Endothelial cell of umbilical vein (primary cell): ENCODE measurements at regions not wholly inside any gene's neighbourhood (a gene's known extent, or its start where the extent isn't known, plus 50 kb on each side); places are given as distances from the start of the nearest gene placed in this dataset.

ENCODE experiments used
- BruUV-seq: library from RNA; stranded (reverse); fragments of 400-500 nt; replicated peaks from 2 replicates; lab custom pipeline; 2021; lab: Mats Ljungman, UMichigan
- CTCF ChIA-PET: fragments of 300-600, 350-600 bp; sonication (Branson Sonifier 250); formaldehyde crosslinking; loops from one replicate; lab custom pipeline; 2021; ENCODE audit warnings: antibody characterized with exemption, inconsistent platforms; lab: Charles Lee
- POLR2A ChIA-PET: fragments of 300-600, 350-600 bp; sonication (Branson Sonifier 250); formaldehyde crosslinking; loops from one replicate; lab custom pipeline; 2021; ENCODE audit warnings: antibody characterized with exemption, inconsistent platforms; lab: Charles Lee
- DNase-seq: peaks from one replicate; pipeline ENCODE4 v3.0.0-alpha.2; 2011; ENCODE audit warnings: low read depth, low spot score
- FAIRE-seq: peaks from 2 replicates; lab custom pipeline; 2011; peaks lifted over from hg19 to GRCh38; lab: Jason Lieb, UNC
- H2AFZ ChIP-seq: 2 replicates; pipeline ENCODE4 v1.6.0; 2012; ENCODE audit warnings: low read depth, low read length, control low read depth, inconsistent platforms
- H3K27ac ChIP-seq: 2 replicates; pipeline ENCODE4 v1.5.1; 2011; ENCODE audit warnings: low read depth, mild to moderate bottlenecking, control low read depth, low read length, moderate library complexity; ENCODE audit not compliant: insufficient read depth
- H3K27me3 ChIP-seq, 2 experiments: 2 replicates each; pipeline versions ENCODE4 v1.6.0 to v1.6.1; 2011; ENCODE audit warnings: low read length in 2 of 2, mixed read lengths in 1 of 2; ENCODE audit not compliant: control insufficient read depth in 2 of 2, insufficient read depth in 2 of 2
- H3K36me3 ChIP-seq, 2 experiments: 2 replicates in 1 of 2; 3 replicates in 1 of 2; pipeline ENCODE4 v1.5.1; 2011; ENCODE audit warnings: low read length in 2 of 2, mild to moderate bottlenecking in 1 of 2, moderate library complexity in 1 of 2; ENCODE audit not compliant: control insufficient read depth in 2 of 2, insufficient read depth in 2 of 2; ENCODE audit errors: extremely low read depth in 1 of 2
- H3K4me1 ChIP-seq: 3 replicates; pipeline ENCODE4 v1.5.1; 2011; ENCODE audit warnings: mild to moderate bottlenecking, low read length; ENCODE audit not compliant: control insufficient read depth, insufficient read depth; ENCODE audit errors: extremely low read depth
- H3K4me2 ChIP-seq: 2 replicates; pipeline ENCODE4 v1.6.1; 2011; ENCODE audit warnings: low read length, control low read depth, mixed read lengths; ENCODE audit not compliant: insufficient read depth
- H3K4me3 ChIP-seq, 3 experiments: fragments of 200-600 bp in 1 of 3; sonication (generic), shearing (Covaris generic) in 1 of 3; replicated peaks in 1 of 3; 2 replicates each; pipeline ENCODE4 v1.5.1; 2011 to 2016; ENCODE audit warnings: control low read depth in 3 of 3, low read length in 3 of 3, mild to moderate bottlenecking in 2 of 3, inconsistent platforms in 1 of 3, low read depth in 1 of 3, moderate library complexity in 1 of 3; ENCODE audit not compliant: insufficient read depth in 1 of 3
- H3K79me2 ChIP-seq: 2 replicates; pipeline ENCODE4 v1.6.0; 2012; ENCODE audit warnings: low read length, inconsistent platforms; ENCODE audit not compliant: control insufficient read depth, insufficient read depth
- H3K9ac ChIP-seq: replicated peaks from 2 replicates; pipeline ENCODE3; 2011; ENCODE audit warnings: low read length, control low read depth; ENCODE audit not compliant: insufficient read depth; ENCODE audit errors: extremely low read depth
- H3K9me1 ChIP-seq: replicated peaks from 3 replicates; pipeline ENCODE4 v1.6.0; 2011; ENCODE audit warnings: mild to moderate bottlenecking, low read length; ENCODE audit not compliant: control insufficient read depth, insufficient read depth; ENCODE audit errors: extremely low read depth
- H3K9me3 ChIP-seq: replicated peaks from 2 replicates; pipeline ENCODE4 v1.5.1; 2012; ENCODE audit warnings: low read length, inconsistent platforms; ENCODE audit not compliant: control insufficient read depth, insufficient read depth
- H4K20me1 ChIP-seq: replicated peaks from 2 replicates; pipeline ENCODE3; 2011; ENCODE audit warnings: mild to moderate bottlenecking, low read length; ENCODE audit not compliant: control insufficient read depth, insufficient read depth; ENCODE audit errors: extremely low read depth
- EZH2 ChIP-seq: IDR thresholded peaks from 2 replicates; pipeline ENCODE4 v1.6.1; 2012; ENCODE audit warnings: borderline replicate concordance, low read depth, mild to moderate bottlenecking, moderate library complexity, low read length, inconsistent platforms; ENCODE audit not compliant: severe bottlenecking
- FOS ChIP-seq: IDR thresholded peaks from 2 replicates; pipeline ENCODE4 v1.6.1; 2011; ENCODE audit warnings: mild to moderate bottlenecking, low read length, moderate library complexity, borderline replicate concordance; ENCODE audit not compliant: insufficient read depth
- GATA2 ChIP-seq: IDR thresholded peaks from 2 replicates; pipeline ENCODE4 v1.7.0; 2011; ENCODE audit warnings: low read depth, mild to moderate bottlenecking, moderate library complexity, mixed read lengths, low read length; ENCODE audit not compliant: insufficient read length, insufficient read depth
- JUN ChIP-seq: IDR thresholded peaks from 2 replicates; pipeline ENCODE4 v1.6.1; 2011; ENCODE audit warnings: borderline replicate concordance, low read depth; ENCODE audit not compliant: insufficient read length, insufficient read depth
- MYC ChIP-seq: IDR thresholded peaks from one replicate; pipeline ENCODE4 v1.6.1; 2011; ENCODE audit warnings: mild to moderate bottlenecking, low read depth, low read length
- POLR2AphosphoS5 ChIP-seq: IDR thresholded peaks from 2 replicates; pipeline ENCODE4 v1.6.1; 2012; ENCODE audit warnings: low read depth, mild to moderate bottlenecking, control low read depth, low read length, moderate library complexity; ENCODE audit not compliant: insufficient read depth
- dilution Hi-C: fragments of 300-500 bp; cut with MboI; formaldehyde crosslinking; loops from one replicate; pipeline ENCODE4 v1.15.0; 2019; ENCODE audit warnings: low sequenced_read_pairs; ENCODE audit not compliant: extremely low pct_ligation_motif_present
- intact Hi-C: fragments of 100-400 bp; cut with micrococcal nuclease; formaldehyde crosslinking; loops from one replicate; pipeline ENCODE4 v1.10.0; 2022
- TF ChIP-seq, protein P1 (sequence below): IDR thresholded peaks from 2 replicates; pipeline ENCODE4 v1.6.1; 2011; ENCODE audit not compliant: insufficient read depth, insufficient read length

DNA sequence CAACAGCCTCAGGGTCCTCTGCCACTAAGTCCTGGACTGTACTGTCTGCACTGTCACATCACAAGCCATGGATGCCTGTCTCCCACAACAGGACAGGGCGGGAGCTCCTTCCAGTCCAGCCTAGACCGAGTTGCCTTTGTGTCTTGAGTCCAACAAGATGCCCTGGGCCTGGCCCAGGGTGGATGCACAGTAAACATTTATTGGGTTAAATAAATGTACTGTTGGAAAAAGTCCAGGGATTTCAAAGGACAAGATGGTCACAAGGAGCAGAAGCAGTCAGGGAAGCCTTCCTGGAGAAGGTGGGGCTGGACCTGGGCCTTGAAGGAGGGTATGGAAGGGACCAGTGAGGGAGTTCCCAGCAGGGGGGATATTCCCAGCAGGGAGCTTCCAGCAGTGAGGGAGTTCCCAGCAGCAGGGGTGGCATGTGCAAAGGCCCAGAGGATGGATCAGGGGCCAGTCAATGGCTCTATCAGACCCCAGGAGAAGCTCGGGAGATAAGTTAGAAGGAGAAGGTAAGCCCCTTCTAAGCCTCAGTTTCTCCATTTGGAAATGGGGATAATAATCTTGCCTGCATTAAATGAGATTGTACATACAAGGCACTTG lies 72.7 kb upstream of the NEURL1B start:
- Histone ChIP-seq H3K4me2 (no peak overlapping the region), H4K20me1 (no peaks in the 10 kb centered on the region), H3K27me3 (no peaks in the 10 kb centered on the region), H3K27ac (no peak overlapping the region), H3K9me1 (no peaks in the 10 kb centered on the region), H3K9me3 (no peaks in the 10 kb centered on the region), H2AFZ (no peak overlapping the region), H3K4me3 (no peak overlapping the region), H3K9ac (no peak overlapping the region), H3K36me3 (no peaks in the 10 kb centered on the region), H3K4me1 (no peaks in the 10 kb centered on the region), H3K79me2 (no peaks in the 10 kb centered on the region)
- no peak for FAIRE-seq
- no peak for DNase-seq
- dilution Hi-C loops (no loop called here), intact Hi-C loops (no loop called here)
- BruUV-seq = no TSS peak
- POLR2A ChIA-PET = no interaction called here
- CTCF ChIA-PET = no interaction called here
- TF ChIP-seq JUN (no peak), MYC (no peak), GATA2 (no peak), EZH2 (no peak), FOS (no peak)
- TF ChIP-seq, protein P1, sequence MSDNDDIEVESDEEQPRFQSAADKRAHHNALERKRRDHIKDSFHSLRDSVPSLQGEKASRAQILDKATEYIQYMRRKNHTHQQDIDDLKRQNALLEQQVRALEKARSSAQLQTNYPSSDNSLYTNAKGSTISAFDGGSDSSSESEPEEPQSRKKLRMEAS = no peak

DNA sequence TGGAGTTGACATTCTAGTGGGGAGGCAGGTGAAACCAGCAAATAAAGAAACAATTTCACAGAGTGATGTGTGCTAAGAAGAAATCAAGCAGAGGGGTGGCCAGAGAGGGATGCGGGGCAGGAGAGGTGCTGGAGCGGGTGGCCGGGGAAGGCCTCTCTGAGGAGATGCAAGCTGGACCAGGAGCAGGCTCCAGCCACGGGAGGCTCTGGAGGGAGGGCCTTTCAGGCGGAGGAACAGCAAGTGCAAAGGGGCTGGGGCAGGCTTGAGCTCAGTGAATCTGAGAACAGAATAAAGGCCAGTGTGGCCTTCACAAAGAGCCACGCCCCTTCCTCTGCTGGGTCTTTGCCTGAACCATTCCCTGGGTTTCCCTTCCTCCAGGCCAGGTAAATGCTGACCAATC lies 73.2 kb upstream of the NEURL1B start:
- Histone ChIP-seq H3K9me3 (no peaks in the 10 kb centered on the region), H3K27me3 (no peaks in the 10 kb centered on the region), H3K4me2 (no peak overlapping the region), H3K9me1 (no peaks in the 10 kb centered on the region), H3K4me1 (no peaks in the 10 kb centered on the region), H4K20me1 (no peaks in the 10 kb centered on the region), H3K27ac (no peak overlapping the region), H3K36me3 (no peaks in the 10 kb centered on the region), H3K79me2 (no peaks in the 10 kb centered on the region), H3K4me3 (no peak overlapping the region), H2AFZ (no peak overlapping the region), H3K9ac (no peak overlapping the region)
- POLR2A ChIA-PET = no interaction called here
- TF ChIP-seq FOS (no peak), POLR2AphosphoS5 (no peak), GATA2 (no peak), EZH2 (no peak), MYC (no peak)
- dilution Hi-C loops (no loop called here), intact Hi-C loops (no loop called here)
- FAIRE-seq = no peak
- CTCF ChIA-PET = no interaction called here
- DNase-seq = no peak
- BruUV-seq = no TSS peak
